ENCODE measurements at regions not wholly inside any gene's neighbourhood (a gene's known extent, or its start where the extent isn't known, plus 50 kb on each side); places are given as distances from the start of the nearest gene placed in this dataset.
"Not testable (repeated sequence)": the region's sequence is repeated elsewhere in the genome, so short reads cannot be mapped to it uniquely, and the experiment has no call there.

DNA sequence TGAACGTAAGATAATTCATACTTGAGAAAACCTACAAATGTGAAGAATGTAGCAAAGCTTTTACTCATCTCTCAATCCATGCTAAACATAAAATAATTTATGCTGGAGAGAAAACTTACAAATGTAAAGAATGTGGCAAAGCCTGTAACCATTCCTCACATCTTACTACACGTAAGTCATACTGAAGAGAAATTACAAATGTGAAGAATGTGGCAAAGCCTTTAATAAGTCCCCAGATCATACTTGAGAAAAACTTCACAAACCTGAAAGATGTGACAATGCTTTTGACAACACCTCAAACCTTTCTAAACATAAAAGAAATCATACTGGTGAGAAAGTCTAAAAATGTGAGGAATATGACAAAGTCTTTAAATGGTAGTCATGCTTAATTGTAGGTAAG, 89.4 kb downstream of the ZNF675 start:
- Mint-ChIP-seq H3K9me3 (peaks cover 30% of the 10 kb centered on the region), H3K4me3 (no peak overlapping the region), H3K27me3 (no peaks in the 10 kb centered on the region), H3K27ac (no peak overlapping the region), H3K4me1 (no peaks in the 10 kb centered on the region), H3K36me3 (no peaks in the 10 kb centered on the region)
- no peak for DNase-seq
- CTCF ChIA-PET, result no interaction called here

DNA sequence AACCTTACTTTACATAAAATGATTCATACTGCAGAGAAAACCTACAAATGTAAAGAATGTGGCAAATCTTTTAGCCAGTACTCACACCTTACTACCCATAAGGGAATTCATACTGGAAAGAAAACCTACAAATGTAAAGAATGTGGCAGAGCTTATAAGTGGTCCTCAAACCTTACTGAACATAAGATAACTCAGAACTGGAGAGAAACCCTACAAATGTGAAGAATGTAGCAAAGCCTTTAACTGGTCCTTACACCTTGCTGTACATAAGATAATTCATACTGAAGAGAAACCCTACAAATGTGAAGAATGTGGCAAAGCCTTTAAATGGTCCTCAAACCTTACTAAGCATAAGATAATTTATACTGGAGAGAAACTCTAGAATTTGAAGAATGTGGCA, 90.1 kb downstream of the ZNF675 start:
- H3K4me1 Mint-ChIP-seq, result no peaks in the 10 kb centered on the region
- H3K4me3 Mint-ChIP-seq, result no peak overlapping the region
- no peaks in the 10 kb centered on the region for H3K36me3 Mint-ChIP-seq
- H3K27ac Mint-ChIP-seq, result no peak overlapping the region
- H3K27me3 Mint-ChIP-seq, result no peaks in the 10 kb centered on the region
- H3K9me3 Mint-ChIP-seq, result peaks cover 33% of the 10 kb centered on the region
- CTCF ChIA-PET, result no interaction called here
- no peak for DNase-seq

DNA sequence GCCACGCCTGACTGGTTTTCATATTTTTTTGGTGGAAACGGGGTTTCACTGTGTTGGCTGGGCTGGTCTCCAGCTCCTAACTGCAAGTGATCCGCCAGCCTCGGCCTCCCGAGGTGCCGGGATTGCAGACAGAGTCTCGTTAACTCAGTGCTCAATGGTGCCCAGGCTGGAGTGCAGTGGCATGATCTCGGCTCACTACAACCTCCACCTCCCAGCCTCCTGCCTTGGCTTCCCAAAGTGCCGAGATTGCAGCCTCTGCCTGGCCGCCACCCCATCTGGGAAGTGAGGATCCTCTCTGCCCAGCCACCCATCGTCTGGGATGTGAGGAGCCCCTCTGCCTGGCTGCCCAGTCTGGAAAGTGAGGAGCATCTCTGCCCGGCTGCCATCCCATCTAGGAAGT, 92.7 kb downstream of the ZNF675 start:
- H3K27me3 Mint-ChIP-seq, DNase-seq, H3K36me3 Mint-ChIP-seq, CTCF ChIA-PET, H3K4me1 Mint-ChIP-seq, H3K4me3 Mint-ChIP-seq, H3K27ac Mint-ChIP-seq: not testable (repeated sequence)
- peaks cover 43% of the 10 kb centered on the region for H3K9me3 Mint-ChIP-seq

DNA sequence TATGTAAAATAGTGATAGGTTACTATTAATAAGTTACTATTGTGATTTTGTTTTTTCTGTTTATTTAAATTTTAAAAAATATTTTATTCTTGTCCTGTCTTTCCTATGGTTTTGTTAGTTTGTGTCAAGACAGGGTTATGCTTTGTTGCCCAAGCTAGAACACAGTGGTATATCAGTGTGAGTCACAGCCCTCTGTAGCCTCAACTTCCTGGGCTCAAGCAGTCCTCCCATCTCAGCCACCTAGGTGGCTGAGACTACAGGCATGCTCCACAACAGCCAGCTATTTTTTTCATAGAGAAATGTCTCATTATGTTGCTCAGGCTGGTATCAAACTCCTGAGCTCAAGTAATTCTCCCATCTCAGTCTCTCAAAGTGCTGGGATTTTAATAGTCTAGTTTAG, 99.5 kb downstream of the ZNF675 start:
- CTCF ChIA-PET, result no interaction called here
- H3K27me3 Mint-ChIP-seq, result no peaks in the 10 kb centered on the region
- peaks cover 34% of the 10 kb centered on the region for H3K9me3 Mint-ChIP-seq
- H3K4me1 Mint-ChIP-seq, result no peaks in the 10 kb centered on the region
- no peaks in the 10 kb centered on the region for H3K36me3 Mint-ChIP-seq
- H3K27ac Mint-ChIP-seq, result no peak overlapping the region
- DNase-seq, result no peak
- no peak overlapping the region for H3K4me3 Mint-ChIP-seq

- DNase-seq, result no peak
- peaks cover 43% of the 10 kb centered on the region for H3K9me3 Mint-ChIP-seq
- H3K4me1 Mint-ChIP-seq, result no peaks in the 10 kb centered on the region
- no peaks in the 10 kb centered on the region for H3K36me3 Mint-ChIP-seq
- CTCF ChIA-PET, result no interaction called here
- H3K4me3 Mint-ChIP-seq, result no peak overlapping the region
- H3K27me3 Mint-ChIP-seq, result no peaks in the 10 kb centered on the region
- no peak overlapping the region for H3K27ac Mint-ChIP-seq
These were observed 109.5 kb downstream of the ZNF675 start for GRCh38 chr19:23577501-23577900.

- CTCF ChIA-PET, result no interaction called here
- no peak overlapping the region for H3K27ac Mint-ChIP-seq
- H3K9me3 Mint-ChIP-seq, result peaks cover 60% of the 10 kb centered on the region
These were observed 115.8 kb downstream of the ZNF675 start for GRCh38 chr19:23571175-23571574.

GRCh38 chr19:23568116-23568515, 118.9 kb downstream of the ZNF675 start:
- H3K4me3 Mint-ChIP-seq, H3K27me3 Mint-ChIP-seq, CTCF ChIA-PET, DNase-seq, H3K36me3 Mint-ChIP-seq, H3K4me1 Mint-ChIP-seq, H3K27ac Mint-ChIP-seq: not testable (repeated sequence)
- peaks cover 66% of the 10 kb centered on the region for H3K9me3 Mint-ChIP-seq

More at GRCh38 chr19:23571175-23571574, 115.8 kb downstream of the ZNF675 start:
- Mint-ChIP-seq H3K36me3 (peaks cover 2% of the 10 kb centered on the region), H3K27me3 (no peaks in the 10 kb centered on the region), H3K4me3 (no peak overlapping the region), H3K4me1 (no peaks in the 10 kb centered on the region)
- no peak for DNase-seq

GRCh38 chr19:23565256-23565655, 121.8 kb downstream of the ZNF675 start:
- no peak overlapping the region for H3K27ac Mint-ChIP-seq
- CTCF ChIA-PET, result no interaction called here
- H3K9me3 Mint-ChIP-seq, result peaks cover 62% of the 10 kb centered on the region
- no peaks in the 10 kb centered on the region for H3K27me3 Mint-ChIP-seq
- H3K4me3 Mint-ChIP-seq, result no peak overlapping the region
- H3K4me1 Mint-ChIP-seq, result no peaks in the 10 kb centered on the region
- no peaks in the 10 kb centered on the region for H3K36me3 Mint-ChIP-seq
- DNase-seq, result no peak

GRCh38 chr19:23563326-23563725, 123.7 kb downstream of the ZNF675 start:
- no peak overlapping the region for H3K4me3 Mint-ChIP-seq
- CTCF ChIA-PET, result no interaction called here
- H3K9me3 Mint-ChIP-seq, result peaks cover 70% of the 10 kb centered on the region
- no peak overlapping the region for H3K27ac Mint-ChIP-seq
- H3K36me3 Mint-ChIP-seq, result no peaks in the 10 kb centered on the region
- H3K27me3 Mint-ChIP-seq, result no peaks in the 10 kb centered on the region
- no peaks in the 10 kb centered on the region for H3K4me1 Mint-ChIP-seq
- DNase-seq, result no peak

DNA sequence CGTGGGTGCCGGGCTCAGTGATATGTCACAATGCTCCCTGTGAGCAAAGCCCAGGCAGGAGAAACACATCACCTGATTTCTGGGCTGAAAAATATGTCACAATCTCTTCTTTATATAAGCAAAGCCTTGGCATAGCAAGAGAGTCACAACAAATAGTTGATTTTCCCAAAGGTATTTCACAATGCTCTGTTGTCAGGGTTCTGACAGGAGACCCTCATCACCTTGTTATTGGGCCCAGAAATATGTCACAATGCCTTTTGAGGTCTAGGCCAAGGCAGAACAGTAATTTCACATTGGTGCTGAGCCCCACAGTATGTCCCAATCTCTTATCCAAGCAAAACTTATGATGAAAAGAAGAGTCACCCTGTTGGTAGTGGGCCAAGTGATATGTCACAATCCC, 125.7 kb downstream of the ZNF675 start:
- CTCF ChIA-PET, result no interaction called here
- Mint-ChIP-seq H3K9me3 (peaks cover 61% of the 10 kb centered on the region), H3K27me3 (no peaks in the 10 kb centered on the region), H3K4me3 (no peak overlapping the region), H3K27ac (no peak overlapping the region), H3K36me3 (no peaks in the 10 kb centered on the region), H3K4me1 (no peaks in the 10 kb centered on the region)
- no peak for DNase-seq

- Mint-ChIP-seq H3K27me3 (no peaks in the 10 kb centered on the region), H3K4me1 (no peaks in the 10 kb centered on the region), H3K9me3 (peaks cover 57% of the 10 kb centered on the region), H3K4me3 (no peak overlapping the region), H3K27ac (no peak overlapping the region), H3K36me3 (no peaks in the 10 kb centered on the region)
- CTCF ChIA-PET, result no interaction called here
- no peak for DNase-seq
These were observed 127.0 kb downstream of the ZNF675 start for GRCh38 chr19:23560051-23560450.

- no peak for DNase-seq
- Mint-ChIP-seq H3K27ac (no peak overlapping the region), H3K4me3 (no peak overlapping the region), H3K27me3 (no peaks in the 10 kb centered on the region), H3K36me3 (no peaks in the 10 kb centered on the region), H3K9me3 (peaks cover 46% of the 10 kb centered on the region), H3K4me1 (no peaks in the 10 kb centered on the region)
- CTCF ChIA-PET, result no interaction called here
These were observed 128.5 kb downstream of the ZNF675 start for GRCh38 chr19:23558541-23558940.

DNA sequence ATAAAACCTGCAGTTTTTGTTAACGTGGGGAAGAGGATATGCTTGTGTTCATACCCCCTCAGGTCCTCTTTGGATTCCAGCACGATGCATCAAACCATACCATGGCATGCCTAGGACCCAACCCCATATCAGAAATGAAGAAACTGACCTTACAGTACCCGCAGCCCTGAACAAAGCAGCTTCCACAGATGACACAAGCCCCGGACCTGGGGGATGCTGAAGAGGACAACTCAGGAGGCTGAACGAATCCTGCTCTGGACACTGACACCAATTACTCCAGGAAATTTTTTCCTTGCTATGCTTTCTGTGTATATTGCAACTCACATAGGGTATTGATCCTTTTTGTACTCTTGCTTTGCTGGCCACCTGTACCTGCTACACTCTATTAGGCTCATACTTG, 129.6 kb downstream of the ZNF675 start:
- H3K27me3 Mint-ChIP-seq, result no peaks in the 10 kb centered on the region
- H3K4me1 Mint-ChIP-seq, result no peaks in the 10 kb centered on the region
- H3K9me3 Mint-ChIP-seq, result peaks cover 38% of the 10 kb centered on the region
- no peak for DNase-seq
- CTCF ChIA-PET, result no interaction called here
- H3K4me3 Mint-ChIP-seq, result no peak overlapping the region
- no peaks in the 10 kb centered on the region for H3K36me3 Mint-ChIP-seq
- H3K27ac Mint-ChIP-seq, result no peak overlapping the region

- H3K4me1 Mint-ChIP-seq, result no peaks in the 10 kb centered on the region
- no peak overlapping the region for H3K4me3 Mint-ChIP-seq
- H3K27ac Mint-ChIP-seq, result no peak overlapping the region
- H3K9me3 Mint-ChIP-seq, result peaks cover 36% of the 10 kb centered on the region
- H3K27me3 Mint-ChIP-seq, result no peaks in the 10 kb centered on the region
- CTCF ChIA-PET, result no interaction called here
- H3K36me3 Mint-ChIP-seq, result no peaks in the 10 kb centered on the region
- DNase-seq, result no peak
These were observed 132.5 kb downstream of the ZNF675 start for GRCh38 chr19:23554548-23554947.

DNA sequence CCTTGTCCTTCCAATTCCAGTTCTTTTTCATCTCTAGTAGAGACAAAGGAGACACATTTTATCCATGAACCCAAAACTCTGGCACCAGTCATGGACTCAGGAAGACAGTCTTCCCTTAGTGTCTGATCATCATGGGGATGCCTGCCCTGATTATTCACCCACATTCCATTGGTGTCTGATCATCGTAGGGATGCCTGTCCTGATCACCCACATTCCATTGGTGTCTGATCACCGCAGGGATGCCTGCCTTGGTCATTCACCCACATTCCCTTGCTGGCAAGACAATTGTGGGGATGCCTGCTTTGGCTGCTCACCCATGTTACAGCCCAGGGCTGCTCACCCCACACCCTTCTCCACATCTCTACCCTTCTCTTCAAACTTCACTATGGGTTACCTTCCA, 136.9 kb downstream of the ZNF675 start:
- H3K36me3 Mint-ChIP-seq, DNase-seq, H3K27me3 Mint-ChIP-seq, CTCF ChIA-PET, H3K27ac Mint-ChIP-seq, H3K4me3 Mint-ChIP-seq, H3K4me1 Mint-ChIP-seq: not testable (repeated sequence)
- H3K9me3 Mint-ChIP-seq, result peaks cover 40% of the 10 kb centered on the region

- Mint-ChIP-seq H3K9me3 (peaks cover 59% of the 10 kb centered on the region), H3K36me3 (no peaks in the 10 kb centered on the region), H3K27me3 (no peaks in the 10 kb centered on the region), H3K27ac (no peak overlapping the region), H3K4me3 (no peak overlapping the region), H3K4me1 (no peaks in the 10 kb centered on the region)
- DNase-seq, result no peak
- CTCF ChIA-PET, result no interaction called here
These were observed 139.1 kb downstream of the ZNF675 start for GRCh38 chr19:23547816-23548430.

All from activated naive CD4-positive, alpha-beta T cell treated with anti-CD3 and anti-CD28 coated beads, Interleukin-2, amount 10 ng/mL, durations not matched to agents 7 days and 5 days (primary cell).